HepG2 (cell line): ENCODE measurements at regions not wholly inside any gene's neighbourhood (a gene's known extent, or its start where the extent isn't known, plus 50 kb on each side); places are given as distances from the start of the nearest gene placed in this dataset.

Experiments used
- SRF ChIP-seq: IDR thresholded peaks from 2 replicates; pipeline ENCODE4 v1.6.1; 2011; ENCODE audit warnings: mild to moderate bottlenecking, low read depth, low read length, moderate library complexity
- TAF1 ChIP-seq: sonication (generic); formaldehyde crosslinking; IDR thresholded peaks from 2 replicates; pipeline ENCODE4 v1.4.0; 2020; ENCODE audit warnings: missing genetic modification reagents
- YY1 ChIP-seq: IDR thresholded peaks from 2 replicates; pipeline ENCODE4 v1.6.1; 2011; ENCODE audit warnings: low read length, low read depth, moderate library complexity, mild to moderate bottlenecking; ENCODE audit not compliant: insufficient read depth, insufficient replicate concordance
- ZKSCAN1 ChIP-seq: fragments of 150-350 bp; IDR thresholded peaks from 2 replicates; pipeline ENCODE4 v1.6.1; 2014; ENCODE audit warnings: low read length
- ZNF12 ChIP-seq: sonication (generic); formaldehyde crosslinking; IDR thresholded peaks from 2 replicates; pipeline ENCODE4 v1.5.0; 2020; ENCODE audit warnings: missing genetic modification reagents
- ZNF367 ChIP-seq: sonication (generic); formaldehyde crosslinking; IDR thresholded peaks from 2 replicates; pipeline ENCODE4 v1.4.0; 2020; ENCODE audit warnings: missing genetic modification reagents, borderline replicate concordance

- no peak for TF ChIP-seq ZNF12
- TF ChIP-seq ZKSCAN1, result no peak
- no peak for TF ChIP-seq YY1
- no peak for TF ChIP-seq SRF
- no peak for TF ChIP-seq ZNF367 (CRISPR knock-in tag)
- TF ChIP-seq TAF1 (CRISPR knock-in tag), result no peak
These were observed 521.0 kb downstream of the METTL15 start for GRCh38 chr11:28629235-28629634.
